GM12878 (cell line): ENCODE measurements at regions not wholly inside any gene's neighbourhood (a gene's known extent, or its start where the extent isn't known, plus 50 kb on each side); places are given as distances from the start of the nearest gene placed in this dataset.

Experiments used
- ATAC-seq: fragments of 200-7000 bp; cut with Tn5 transposase; 3 replicates; pipeline ENCODE4 v1.9.1; 2020; ENCODE audit warnings: mild to moderate bottlenecking, moderate library complexity
- BruUV-seq: library from RNA; stranded (reverse); fragments of 400-500 nt; replicated peaks from 2 replicates; lab custom pipeline; 2021; lab: Mats Ljungman, UMichigan
- CTCF ChIA-PET: fragments of 300-600 bp; sonication (Branson Sonifier 250); formaldehyde crosslinking; extraction: SDS; loops from one replicate; lab custom pipeline; 2021; ENCODE audit warnings: inconsistent platforms; lab: Yijun Ruan, JAX
- POLR2A ChIA-PET: fragments of 350-600 bp; formaldehyde crosslinking; extraction: SDS; loops from one replicate; lab custom pipeline; 2021; ENCODE audit warnings: inconsistent platforms; lab: Charles Lee
- RAD21 ChIA-PET: fragments of 300-600 bp; sonication (Branson Sonifier 250); formaldehyde crosslinking; loops from one replicate; lab custom pipeline; 2023; ENCODE audit warnings: antibody characterized with exemption; ENCODE audit not compliant: unreplicated experiment; lab: Charles Lee
- SMC1A ChIA-PET: fragments of 300-600 bp; sonication (Branson Sonifier 250); formaldehyde crosslinking; loops from one replicate; lab custom pipeline; 2023; ENCODE audit not compliant: unreplicated experiment, uncharacterized antibody; lab: Charles Lee
- DNase-seq: peaks from one replicate; pipeline ENCODE4 v3.0.0-alpha.2; 2011; ENCODE audit warnings: low read depth, low spot score
- FAIRE-seq: peaks from 3 replicates; lab custom pipeline; 2011; peaks lifted over from hg19 to GRCh38; lab: Jason Lieb, UNC
- H2AFZ ChIP-seq: 2 replicates; pipeline ENCODE4 v1.6.0; 2011; ENCODE audit warnings: low read depth, low read length, control low read depth; ENCODE audit not compliant: control insufficient read depth
- H3K27ac ChIP-seq: 2 replicates; pipeline ENCODE4 v1.5.1; 2011; ENCODE audit warnings: control low read depth; ENCODE audit not compliant: control insufficient read depth, insufficient read depth
- H3K27me3 ChIP-seq, 2 experiments: replicated peaks in 1 of 2; 2 replicates each; pipeline versions ENCODE4 v1.6.0 to v1.6.1; 2011; ENCODE audit warnings: low read length in 1 of 2; ENCODE audit not compliant: control insufficient read depth in 2 of 2, insufficient read depth in 2 of 2
- H3K36me3 ChIP-seq, 2 experiments: 2 replicates each; pipeline ENCODE4 v1.5.1; 2011; ENCODE audit warnings: low read length in 1 of 2; ENCODE audit not compliant: control insufficient read depth in 2 of 2, insufficient read depth in 2 of 2
- H3K4me1 ChIP-seq: 2 replicates; pipeline ENCODE4 v1.6.1; 2011; ENCODE audit warnings: mild to moderate bottlenecking, low read length, moderate library complexity, mixed read lengths; ENCODE audit not compliant: control insufficient read depth, insufficient read depth
- H3K4me2 ChIP-seq: 2 replicates; pipeline ENCODE4 v1.6.0; 2011; ENCODE audit warnings: control low read depth; ENCODE audit not compliant: control insufficient read depth, insufficient read depth
- H3K4me3 ChIP-seq: fragments of 200-600 bp; sonication (generic); 2 replicates; pipeline ENCODE4 v1.5.1; 2016
- H3K79me2 ChIP-seq: 2 replicates; pipeline ENCODE4 v1.6.0; 2011; ENCODE audit warnings: low read length; ENCODE audit not compliant: control insufficient read depth, insufficient read depth
- H3K9ac ChIP-seq: 2 replicates; pipeline ENCODE4 v1.8.0; 2011; ENCODE audit warnings: low read length, control low read depth, mixed read lengths; ENCODE audit not compliant: control insufficient read depth, insufficient read depth
- H3K9me3 ChIP-seq: replicated peaks from 3 replicates; pipeline ENCODE4 v1.5.1; 2011; ENCODE audit warnings: mild to moderate bottlenecking, low read length; ENCODE audit not compliant: control insufficient read depth, insufficient read depth
- H4K20me1 ChIP-seq: 2 replicates; pipeline ENCODE4 v1.6.0; 2011; ENCODE audit not compliant: control insufficient read depth, insufficient read depth
- BCLAF1 ChIP-seq: fragments of 450-650 bp; IDR thresholded peaks from 2 replicates; pipeline ENCODE4 v1.6.1; 2017; ENCODE audit warnings: antibody characterized with exemption, mild to moderate bottlenecking, moderate library complexity
- CREM ChIP-seq: IDR thresholded peaks from 2 replicates; pipeline ENCODE4 v1.6.1; 2014; ENCODE audit warnings: antibody characterized with exemption, low read depth
- KDM1A ChIP-seq: fragments of 200-600 bp; sonication (generic); IDR thresholded peaks from 2 replicates; pipeline ENCODE4 v1.6.1; 2016; ENCODE audit warnings: borderline replicate concordance
- MTA2 ChIP-seq: fragments of 450-650 bp; IDR thresholded peaks from 2 replicates; pipeline ENCODE4 v1.6.1; 2016; ENCODE audit warnings: low read depth, mild to moderate bottlenecking, moderate library complexity
- PAX8 ChIP-seq: fragments of 450-650 bp; IDR thresholded peaks from 2 replicates; pipeline ENCODE4 v1.6.1; 2017; ENCODE audit warnings: mild to moderate bottlenecking, moderate library complexity
- POLR2AphosphoS5 ChIP-seq: IDR thresholded peaks from 2 replicates; pipeline ENCODE4 v1.6.1; 2011; ENCODE audit warnings: mild to moderate bottlenecking, low read length, inconsistent platforms
- RFX5 ChIP-seq: IDR thresholded peaks from 2 replicates; pipeline ENCODE4 v1.6.1; 2011; ENCODE audit warnings: low read depth, low read length, improper control_type of control experiment
- TARDBP ChIP-seq: IDR thresholded peaks from 2 replicates; pipeline ENCODE4 v1.6.1; 2016; ENCODE audit warnings: borderline replicate concordance
- WGBS: methylation state at CpG from one replicate; pipeline ENCODE4 v1.1.6; 2016; ENCODE audit warnings: low lambda C conversion rate; ENCODE audit not compliant: insufficient replicate concordance, insufficient coverage; ENCODE audit errors: missing lambda C conversion rate; 5-methylcytosine and 5-hydroxymethylcytosine counted together
- in situ Hi-C: fragments of 300-500 bp; cut with MboI; formaldehyde crosslinking; loops from 9 replicates; pipeline ENCODE4 v1.14.3; 2018; ENCODE audit warnings: mixed read lengths
- intact Hi-C: fragments of 100-400 bp; cut with micrococcal nuclease; formaldehyde crosslinking; loops from one replicate; pipeline ENCODE4 v1.14.2; 2022; ENCODE audit not compliant: unreplicated experiment
- TF ChIP-seq, protein P1 (sequence below): fragments of 450-650 bp; IDR thresholded peaks from 2 replicates; pipeline ENCODE4 v1.6.1; 2017; ENCODE audit warnings: mild to moderate bottlenecking, moderate library complexity

- Histone ChIP-seq H3K4me2 (no peak overlapping the region), H4K20me1 (no peaks in the 10 kb centered on the region), H2AFZ (no peak overlapping the region), H3K27me3 (no peaks in the 10 kb centered on the region), H3K36me3 (no peaks in the 10 kb centered on the region), H3K9ac (no peak overlapping the region), H3K79me2 (no peaks in the 10 kb centered on the region), H3K27ac (no peak overlapping the region), H3K4me3 (no peak overlapping the region), H3K9me3 (no peaks in the 10 kb centered on the region; the same call in 1 of the 3 replicates), H3K4me1 (no peaks in the 10 kb centered on the region)
- ChIA-PET CTCF (no interaction called here), POLR2A (no interaction called here), RAD21 (no interaction called here), SMC1A (interaction anchor here (0.6 kb wide), 1 partner anchor 158 kb away, joined by 3 read pairs; no protein-coding TSS in a partner anchor)
- ATAC-seq (no peak), FAIRE-seq (no peak), DNase-seq (no peak)
- 73% methylated on average over 59 of the region's 59 CpGs for WGBS
- BruUV-seq: no TSS peak
- in situ Hi-C loops (no loop called here), intact Hi-C loops (no loop called here)
- no peak for TF ChIP-seq BCLAF1
- TF ChIP-seq KDM1A: no peak
- TF ChIP-seq, protein P1, sequence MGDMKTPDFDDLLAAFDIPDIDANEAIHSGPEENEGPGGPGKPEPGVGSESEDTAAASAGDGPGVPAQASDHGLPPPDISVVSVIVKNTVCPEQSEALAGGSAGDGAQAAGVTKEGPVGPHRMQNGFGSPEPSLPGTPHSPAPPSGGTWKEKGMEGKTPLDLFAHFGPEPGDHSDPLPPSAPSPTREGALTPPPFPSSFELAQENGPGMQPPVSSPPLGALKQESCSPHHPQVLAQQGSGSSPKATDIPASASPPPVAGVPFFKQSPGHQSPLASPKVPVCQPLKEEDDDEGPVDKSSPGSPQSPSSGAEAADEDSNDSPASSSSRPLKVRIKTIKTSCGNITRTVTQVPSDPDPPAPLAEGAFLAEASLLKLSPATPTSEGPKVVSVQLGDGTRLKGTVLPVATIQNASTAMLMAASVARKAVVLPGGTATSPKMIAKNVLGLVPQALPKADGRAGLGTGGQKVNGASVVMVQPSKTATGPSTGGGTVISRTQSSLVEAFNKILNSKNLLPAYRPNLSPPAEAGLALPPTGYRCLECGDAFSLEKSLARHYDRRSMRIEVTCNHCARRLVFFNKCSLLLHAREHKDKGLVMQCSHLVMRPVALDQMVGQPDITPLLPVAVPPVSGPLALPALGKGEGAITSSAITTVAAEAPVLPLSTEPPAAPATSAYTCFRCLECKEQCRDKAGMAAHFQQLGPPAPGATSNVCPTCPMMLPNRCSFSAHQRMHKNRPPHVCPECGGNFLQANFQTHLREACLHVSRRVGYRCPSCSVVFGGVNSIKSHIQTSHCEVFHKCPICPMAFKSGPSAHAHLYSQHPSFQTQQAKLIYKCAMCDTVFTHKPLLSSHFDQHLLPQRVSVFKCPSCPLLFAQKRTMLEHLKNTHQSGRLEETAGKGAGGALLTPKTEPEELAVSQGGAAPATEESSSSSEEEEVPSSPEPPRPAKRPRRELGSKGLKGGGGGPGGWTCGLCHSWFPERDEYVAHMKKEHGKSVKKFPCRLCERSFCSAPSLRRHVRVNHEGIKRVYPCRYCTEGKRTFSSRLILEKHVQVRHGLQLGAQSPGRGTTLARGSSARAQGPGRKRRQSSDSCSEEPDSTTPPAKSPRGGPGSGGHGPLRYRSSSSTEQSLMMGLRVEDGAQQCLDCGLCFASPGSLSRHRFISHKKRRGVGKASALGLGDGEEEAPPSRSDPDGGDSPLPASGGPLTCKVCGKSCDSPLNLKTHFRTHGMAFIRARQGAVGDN: no peak
- no peak for TF ChIP-seq RFX5
- TF ChIP-seq MTA2: no peak
- TF ChIP-seq POLR2AphosphoS5: no peak
- no peak for TF ChIP-seq TARDBP
- no peak for TF ChIP-seq PAX8
- no peak for TF ChIP-seq CREM
These were observed 557.6 kb downstream of the QKI start for GRCh38 chr6:163971841-163972838.
